Mucosa of descending colon (tissue), 3 donors: ENCODE measurements at regions not wholly inside any gene's neighbourhood (a gene's known extent, or its start where the extent isn't known, plus 50 kb on each side); places are given as distances from the start of the nearest gene placed in this dataset.

Source experiments
- ATAC-seq: fragments of 200-7000 bp; cut with Tn5 transposase; one replicate; pipeline ENCODE4 v1.9.1; 2020; ENCODE audit warnings: mild to moderate bottlenecking, moderate library complexity
- DNase-seq, 3 donors: peaks; one replicate each; pipeline ENCODE4 v3.0.0-alpha.2; 2020
- H3K36me3 ChIP-seq: fragments of 200-600 bp; one replicate; pipeline ENCODE4 v1.8.0; 2021; ENCODE audit warnings: low read depth, mild to moderate bottlenecking
- H3K4me1 ChIP-seq: fragments of 200-600 bp; one replicate; pipeline ENCODE4 v1.8.0; 2021; ENCODE audit warnings: low read depth, mild to moderate bottlenecking
- H3K4me3 ChIP-seq: fragments of 200-600 bp; one replicate; pipeline ENCODE4 v1.8.0; 2021; ENCODE audit warnings: mild to moderate bottlenecking
- H3K9me3 ChIP-seq: fragments of 200-600 bp; one replicate; pipeline ENCODE4 v1.8.0; 2021; ENCODE audit warnings: mild to moderate bottlenecking
- intact Hi-C, 2 donors: fragments of 100-400 bp; cut with DNase I in 1 of 2; cut with micrococcal nuclease in 1 of 2; formaldehyde crosslinking; loops; one replicate each; pipeline versions ENCODE4 v1.11.0 to v1.11.1; 2022; cut with DNase I, micrococcal nuclease
- TF ChIP-seq, protein P1 (sequence below): fragments of 200-600 bp; IDR thresholded peaks from one replicate; pipeline ENCODE4 v1.8.0; 2022; ENCODE audit warnings: antibody characterized with exemption, mild to moderate bottlenecking
- donor health status: DM: no; HTN: no; CAD: no; lungs with moderate emphysema.
- donor health status: DM: no; HTN: no; CAD: no.
- donor health status: DM: no; HTN: yes; CAD: no.

GRCh38 chr15:62545467-62546227, 380.6 kb upstream of the C2CD4B start:
- Histone ChIP-seq H3K9me3 (no peaks in the 10 kb centered on the region), H3K36me3 (no peaks in the 10 kb centered on the region), H3K4me1 (peaks cover 7% of the 10 kb centered on the region), H3K4me3 (no peak overlapping the region)
- intact Hi-C loops, result no loop called here
- TF ChIP-seq, protein P1, sequence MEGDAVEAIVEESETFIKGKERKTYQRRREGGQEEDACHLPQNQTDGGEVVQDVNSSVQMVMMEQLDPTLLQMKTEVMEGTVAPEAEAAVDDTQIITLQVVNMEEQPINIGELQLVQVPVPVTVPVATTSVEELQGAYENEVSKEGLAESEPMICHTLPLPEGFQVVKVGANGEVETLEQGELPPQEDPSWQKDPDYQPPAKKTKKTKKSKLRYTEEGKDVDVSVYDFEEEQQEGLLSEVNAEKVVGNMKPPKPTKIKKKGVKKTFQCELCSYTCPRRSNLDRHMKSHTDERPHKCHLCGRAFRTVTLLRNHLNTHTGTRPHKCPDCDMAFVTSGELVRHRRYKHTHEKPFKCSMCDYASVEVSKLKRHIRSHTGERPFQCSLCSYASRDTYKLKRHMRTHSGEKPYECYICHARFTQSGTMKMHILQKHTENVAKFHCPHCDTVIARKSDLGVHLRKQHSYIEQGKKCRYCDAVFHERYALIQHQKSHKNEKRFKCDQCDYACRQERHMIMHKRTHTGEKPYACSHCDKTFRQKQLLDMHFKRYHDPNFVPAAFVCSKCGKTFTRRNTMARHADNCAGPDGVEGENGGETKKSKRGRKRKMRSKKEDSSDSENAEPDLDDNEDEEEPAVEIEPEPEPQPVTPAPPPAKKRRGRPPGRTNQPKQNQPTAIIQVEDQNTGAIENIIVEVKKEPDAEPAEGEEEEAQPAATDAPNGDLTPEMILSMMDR, result no peak
- DNase-seq, result no peak
- ATAC-seq, result peak; percentile 73

GRCh38 chr15:62546628-62547027, 381.5 kb upstream of the C2CD4B start:
- TF ChIP-seq, protein P1, result no peak
- H3K4me1 ChIP-seq, result peaks cover 7% of the 10 kb centered on the region
- H3K4me3 ChIP-seq, result no peak overlapping the region
- intact Hi-C loops, result no loop called here
- H3K9me3 ChIP-seq, result no peaks in the 10 kb centered on the region
- no peak for DNase-seq
- no peak for ATAC-seq
- no peaks in the 10 kb centered on the region for H3K36me3 ChIP-seq

GRCh38 chr15:62547584-62547983, 382.5 kb upstream of the C2CD4B start:
- TF ChIP-seq, protein P1, result no peak
- ATAC-seq (no peak), DNase-seq (no peak)
- Histone ChIP-seq H3K9me3 (no peaks in the 10 kb centered on the region), H3K4me1 (peaks cover 7% of the 10 kb centered on the region), H3K36me3 (no peaks in the 10 kb centered on the region), H3K4me3 (no peak overlapping the region)
- intact Hi-C loops, result no loop called here

- TF ChIP-seq, protein P1, result peak; percentile 65
- no peaks in the 10 kb centered on the region for H3K36me3 ChIP-seq
- intact Hi-C loops, result no loop called here
- ATAC-seq (peak; percentile 67), DNase-seq (peak in 1 of 3 donors; percentile 66)
- H3K9me3 ChIP-seq, result no peaks in the 10 kb centered on the region
- H3K4me3 ChIP-seq, result no peak overlapping the region
- peaks cover 7% of the 10 kb centered on the region for H3K4me1 ChIP-seq
Measured at GRCh38 chr15:62549345-62549970, 384.4 kb upstream of the C2CD4B start.

GRCh38 chr15:62550106-62550505, 385.0 kb upstream of the C2CD4B start:
- ATAC-seq (no peak), DNase-seq (no peak)
- Histone ChIP-seq H3K4me3 (no peak overlapping the region), H3K9me3 (no peaks in the 10 kb centered on the region), H3K36me3 (no peaks in the 10 kb centered on the region), H3K4me1 (peaks cover 7% of the 10 kb centered on the region)
- TF ChIP-seq, protein P1, result no peak
- intact Hi-C loops, result no loop called here
